Right lobe of liver (tissue), 4 donors: ENCODE measurements at regions not wholly inside any gene's neighbourhood (a gene's known extent, or its start where the extent isn't known, plus 50 kb on each side); places are given as distances from the start of the nearest gene placed in this dataset.

Source experiments
- POLR2A ChIP-seq: fragments of 450-650 bp; IDR thresholded peaks from one replicate; pipeline ENCODE4 v1.6.1; 2017; ENCODE audit warnings: antibody characterized with exemption, mild to moderate bottlenecking
- TF ChIP-seq, protein P1 (sequence below), 4 donors: fragments of 200-600 bp in 3 of 4; fragments of 450-650 bp in 1 of 4; IDR thresholded peaks; one replicate each; pipeline versions ENCODE4 v1.5.1 to v1.8.0; 2016 to 2022; ENCODE audit warnings: antibody characterized with exemption in 4 of 4, mild to moderate bottlenecking in 2 of 4
- donor health status: DM: no; HTN: no; CAD: no.
- donor health status: DM: no; HTN: no; CAD: no.
- donor health status: DM: no; HTN: yes; CAD: no.

DNA sequence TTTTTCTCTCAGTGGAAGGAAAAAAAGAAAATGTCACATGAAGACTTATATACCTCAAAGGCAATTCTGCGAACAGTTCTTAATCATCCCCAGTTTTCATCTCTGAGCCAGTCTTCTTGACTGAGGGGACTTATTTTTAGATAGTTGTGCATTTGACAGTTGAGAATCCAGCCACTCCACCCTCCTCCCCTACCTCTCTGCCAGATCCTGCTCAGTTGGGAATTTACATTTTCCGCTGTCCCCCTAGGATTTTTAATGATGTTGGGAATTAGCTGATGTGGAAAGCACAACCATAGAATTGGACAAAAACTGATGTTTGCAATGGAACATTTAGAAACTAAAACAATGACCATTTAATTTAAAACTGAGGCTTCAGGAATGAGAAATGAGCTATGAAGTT is 194.3 kb upstream of the PIK3R1 start:
- TF ChIP-seq, protein P1, sequence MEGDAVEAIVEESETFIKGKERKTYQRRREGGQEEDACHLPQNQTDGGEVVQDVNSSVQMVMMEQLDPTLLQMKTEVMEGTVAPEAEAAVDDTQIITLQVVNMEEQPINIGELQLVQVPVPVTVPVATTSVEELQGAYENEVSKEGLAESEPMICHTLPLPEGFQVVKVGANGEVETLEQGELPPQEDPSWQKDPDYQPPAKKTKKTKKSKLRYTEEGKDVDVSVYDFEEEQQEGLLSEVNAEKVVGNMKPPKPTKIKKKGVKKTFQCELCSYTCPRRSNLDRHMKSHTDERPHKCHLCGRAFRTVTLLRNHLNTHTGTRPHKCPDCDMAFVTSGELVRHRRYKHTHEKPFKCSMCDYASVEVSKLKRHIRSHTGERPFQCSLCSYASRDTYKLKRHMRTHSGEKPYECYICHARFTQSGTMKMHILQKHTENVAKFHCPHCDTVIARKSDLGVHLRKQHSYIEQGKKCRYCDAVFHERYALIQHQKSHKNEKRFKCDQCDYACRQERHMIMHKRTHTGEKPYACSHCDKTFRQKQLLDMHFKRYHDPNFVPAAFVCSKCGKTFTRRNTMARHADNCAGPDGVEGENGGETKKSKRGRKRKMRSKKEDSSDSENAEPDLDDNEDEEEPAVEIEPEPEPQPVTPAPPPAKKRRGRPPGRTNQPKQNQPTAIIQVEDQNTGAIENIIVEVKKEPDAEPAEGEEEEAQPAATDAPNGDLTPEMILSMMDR (IDR thresholded peaks at IDR 0.05) = no peak
- no peak for TF ChIP-seq POLR2A
